EL (cell line): ENCODE measurements at regions not wholly inside any gene's neighbourhood (a gene's known extent, or its start where the extent isn't known, plus 50 kb on each side); places are given as distances from the start of the nearest gene placed in this dataset.
"Not testable (repeated sequence)": the region's sequence is repeated elsewhere in the genome, so short reads cannot be mapped to it uniquely, and the experiment has no call there.

Experiments used
- DNase-seq: peaks from one replicate; pipeline ENCODE4 v3.0.0-alpha.2; 2016

DNA sequence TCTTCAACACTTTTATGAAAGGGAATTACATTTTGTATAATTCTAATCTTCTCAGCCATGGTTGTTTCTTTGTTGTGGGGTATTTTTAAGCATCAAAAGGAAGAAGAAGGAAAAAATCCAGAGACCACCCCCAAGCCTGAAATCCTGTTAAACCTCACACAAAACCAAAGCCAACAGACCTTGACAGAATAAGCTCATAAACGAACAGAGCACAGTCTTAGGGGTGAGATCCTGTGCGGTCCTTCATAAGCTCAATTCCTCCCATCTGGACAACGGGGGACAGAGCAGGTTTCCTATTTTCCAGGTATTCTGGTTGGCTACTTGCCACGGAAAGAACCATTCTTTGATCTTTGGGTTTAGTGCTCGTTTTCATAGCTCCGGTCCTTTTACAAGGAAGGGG is 151.3 kb upstream of the SULF2 start:
- DNase-seq, result no peak

DNA sequence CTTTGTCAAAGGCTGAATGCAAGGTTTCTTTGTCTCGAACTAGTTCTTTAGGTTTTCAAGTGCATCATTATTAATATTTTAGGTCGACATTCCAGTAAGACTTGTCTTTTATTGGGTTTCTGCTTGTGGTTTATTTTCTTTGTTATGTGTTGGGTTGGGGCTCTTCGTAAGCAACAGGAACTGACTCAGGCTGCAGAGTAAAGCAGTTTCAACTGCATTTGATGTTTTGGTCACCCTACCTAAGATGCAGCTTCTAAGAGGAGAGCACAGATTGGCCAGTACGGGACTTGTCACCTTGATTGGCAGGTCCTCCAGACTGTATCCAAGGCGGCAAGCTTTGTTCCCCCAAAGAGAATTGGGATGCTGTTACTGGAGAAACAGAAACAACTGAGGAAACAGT is 149.5 kb upstream of the SULF2 start:
- no peak for DNase-seq

- DNase-seq, result no peak
Observed at GRCh38 chr20:47931443-47931842, 146.2 kb upstream of the SULF2 start.

- no peak for DNase-seq
Observed at GRCh38 chr20:47931002-47931401, 145.7 kb upstream of the SULF2 start.

DNA sequence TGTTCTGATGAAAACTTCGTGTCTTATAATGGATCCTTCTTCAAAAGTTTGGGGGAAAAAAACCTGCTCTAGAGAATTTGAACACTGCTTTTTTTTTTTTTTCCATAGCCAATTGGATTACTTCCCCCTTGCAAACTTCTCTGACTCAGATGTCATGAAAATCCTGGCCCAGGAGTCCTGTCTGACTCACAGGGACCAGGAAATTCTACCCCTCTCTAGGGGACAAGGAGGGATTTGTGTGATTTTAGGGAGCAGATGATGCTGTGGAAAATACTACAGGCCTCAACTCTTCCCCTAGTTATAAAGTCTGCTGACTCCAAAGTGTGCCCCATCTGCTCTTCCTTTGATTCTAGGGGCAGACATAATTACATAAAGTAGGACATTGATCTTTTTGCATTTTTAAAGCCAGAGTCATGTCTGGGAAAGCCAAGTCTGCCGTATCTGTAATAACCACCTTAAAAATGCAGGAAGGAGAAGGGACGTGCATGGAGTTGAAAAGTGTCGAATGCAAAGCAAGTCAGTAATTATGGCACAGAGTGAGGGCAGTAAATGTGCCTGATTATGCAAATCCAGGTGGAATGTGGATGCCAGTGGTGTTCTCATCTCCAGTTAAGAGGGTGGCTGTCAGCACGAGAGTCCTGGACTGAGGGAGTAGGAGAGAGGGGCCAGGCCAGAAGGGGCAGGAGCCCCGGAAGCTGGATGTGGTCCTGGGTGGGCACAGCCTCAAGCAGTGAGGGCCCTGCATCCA is 144.3 kb upstream of the SULF2 start:
- peak; percentile 61 for DNase-seq

DNA sequence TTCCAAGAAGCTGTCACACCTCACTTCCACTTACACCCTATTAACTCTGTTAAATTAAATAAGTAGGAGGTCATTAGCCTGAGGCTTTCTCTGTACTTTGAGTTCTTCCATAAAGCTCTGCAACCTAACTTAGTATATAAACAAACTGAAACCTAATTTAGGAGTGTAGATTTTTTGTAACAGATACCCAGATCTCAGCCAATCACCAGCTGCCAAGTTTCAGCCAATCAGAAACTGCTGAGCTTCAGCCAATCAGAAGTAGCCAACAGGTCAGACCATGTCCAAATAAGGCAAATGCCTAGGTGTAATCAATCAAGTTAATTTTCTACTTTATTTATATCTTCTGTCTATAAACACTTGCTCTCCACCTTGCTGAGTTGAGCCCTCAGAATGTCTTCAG is 142.7 kb upstream of the SULF2 start:
- DNase-seq, result no peak

- DNase-seq, result peak; percentile 40
Observed at GRCh38 chr20:47927385-47927851, 142.1 kb upstream of the SULF2 start.

DNA sequence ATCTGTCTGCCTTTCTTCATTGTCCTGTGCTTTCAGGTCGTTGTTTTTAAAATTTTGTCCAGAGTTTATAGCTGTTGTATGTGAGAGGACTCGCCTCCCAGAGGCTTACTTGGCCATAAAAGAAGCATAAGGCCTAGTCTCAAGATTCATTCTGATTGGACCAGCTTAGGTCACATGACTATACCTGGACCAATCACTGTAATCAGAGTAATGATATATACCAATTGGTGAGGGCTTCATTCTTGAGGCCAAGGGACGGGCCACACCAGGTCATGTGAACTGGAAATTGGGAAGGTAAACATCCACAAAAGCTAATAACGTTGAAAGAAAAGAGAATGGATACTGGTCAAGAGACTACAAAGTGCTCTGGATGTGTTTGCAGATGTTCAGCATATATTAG is 141.4 kb upstream of the SULF2 start:
- no peak for DNase-seq

DNA sequence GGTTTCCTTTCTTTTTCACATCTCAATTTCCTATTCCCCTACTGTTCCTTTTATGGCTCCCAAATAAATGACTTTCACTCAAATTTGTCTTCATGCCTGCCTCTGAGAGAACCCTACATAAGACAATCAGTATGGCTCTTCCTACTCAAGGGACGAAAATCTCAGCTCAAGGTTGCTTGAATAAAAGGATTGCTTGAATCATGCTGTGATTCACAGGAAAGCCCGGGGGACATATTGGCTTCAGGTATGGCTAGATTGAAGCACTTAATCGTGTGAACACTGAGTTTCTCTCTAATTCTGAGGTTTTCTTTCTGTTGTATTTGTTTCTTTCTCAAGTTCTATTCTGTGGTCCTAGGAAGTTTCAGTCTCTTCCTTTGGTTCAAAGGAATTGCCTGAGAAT is 140.3 kb upstream of the SULF2 start:
- DNase-seq, result no peak

DNA sequence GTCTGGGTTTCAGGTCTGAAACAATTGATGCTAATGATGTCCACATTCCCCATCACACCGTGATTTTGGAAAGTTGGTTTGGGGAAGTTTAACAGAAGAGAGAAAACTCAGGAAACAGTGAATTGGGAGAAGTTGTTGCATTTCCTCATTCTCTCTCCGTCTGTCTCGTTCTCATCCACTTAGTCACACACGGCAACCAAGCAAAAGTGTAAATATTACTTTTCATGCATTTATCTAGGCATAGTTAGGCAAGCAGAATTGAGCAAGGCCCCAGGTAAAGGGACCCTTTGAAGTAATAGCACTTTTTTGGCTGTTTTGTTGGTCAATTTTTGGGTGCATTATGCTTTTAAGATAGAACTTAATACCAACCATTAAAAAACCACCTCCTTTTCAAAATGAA is 137.0 kb upstream of the SULF2 start:
- DNase-seq, result no peak

DNA sequence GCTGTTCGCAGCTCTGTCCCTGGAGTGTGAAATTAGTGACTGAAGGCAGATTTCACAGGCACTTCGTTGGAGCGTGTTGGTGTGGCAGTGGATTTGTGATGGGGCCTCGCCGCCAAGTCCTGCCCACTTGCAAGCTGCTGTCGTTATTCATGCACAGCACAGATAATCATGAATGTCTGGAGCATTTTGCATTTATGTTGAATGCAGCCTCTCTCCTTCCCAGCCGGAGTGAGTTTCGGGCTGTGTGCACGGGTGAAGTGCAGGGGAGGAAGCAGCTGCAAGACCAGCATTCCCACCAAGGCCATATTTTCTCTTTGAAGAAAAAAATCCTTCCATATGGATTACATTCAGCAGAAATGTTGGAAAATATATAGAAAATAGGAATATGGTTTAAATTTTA is 136.5 kb upstream of the SULF2 start:
- DNase-seq, result not testable (repeated sequence)

GRCh38 chr20:47921408-47921807 is 136.1 kb upstream of the SULF2 start:
- DNase-seq, result no peak

GRCh38 chr20:47917549-47918070 is 132.3 kb upstream of the SULF2 start:
- no peak for DNase-seq

DNA sequence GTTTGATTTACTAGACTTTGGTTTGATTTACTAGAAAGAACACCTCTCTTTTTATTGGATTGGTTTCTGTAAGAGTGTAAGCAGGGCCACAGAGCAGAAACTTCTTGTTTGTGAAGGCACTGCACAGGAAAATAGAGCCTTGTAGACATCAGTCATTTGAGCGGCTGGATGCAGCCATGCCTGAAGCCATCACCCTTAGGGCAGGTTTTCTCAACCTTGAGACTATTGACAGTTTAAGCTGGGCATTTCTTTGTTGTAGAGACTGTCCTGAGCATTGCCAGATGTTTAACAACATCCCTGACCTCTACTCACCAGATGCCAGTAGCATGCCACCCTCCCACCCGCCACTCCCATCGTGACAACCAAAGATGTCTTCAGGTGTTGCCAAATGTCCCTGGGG is 130.2 kb upstream of the SULF2 start:
- no peak for DNase-seq

- DNase-seq, result no peak
Observed at GRCh38 chr20:47914792-47915191, 129.5 kb upstream of the SULF2 start.

- DNase-seq, result not testable (repeated sequence)
Observed at GRCh38 chr20:47912786-47913501, 127.7 kb upstream of the SULF2 start.

DNA sequence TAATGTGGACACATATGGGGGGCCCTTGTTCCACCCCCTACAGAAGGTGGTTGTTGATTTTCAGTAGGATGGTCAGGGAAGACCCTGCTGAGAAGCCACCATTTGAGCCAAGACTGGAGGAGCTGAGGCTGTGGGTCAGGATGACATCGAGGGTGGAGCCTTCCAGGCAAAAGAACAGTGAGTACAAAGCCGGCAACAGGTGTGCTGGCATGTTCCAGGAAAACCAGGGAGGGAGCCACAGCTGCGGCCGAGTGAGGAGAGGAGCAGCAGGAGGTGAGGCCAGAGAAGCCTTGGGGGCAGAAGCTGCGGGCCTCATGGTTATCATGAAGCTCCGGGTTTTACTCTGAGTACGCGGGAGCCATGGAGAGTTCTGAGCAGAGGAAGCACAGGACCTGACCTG is 126.9 kb upstream of the SULF2 start:
- DNase-seq, result not testable (repeated sequence)

DNA sequence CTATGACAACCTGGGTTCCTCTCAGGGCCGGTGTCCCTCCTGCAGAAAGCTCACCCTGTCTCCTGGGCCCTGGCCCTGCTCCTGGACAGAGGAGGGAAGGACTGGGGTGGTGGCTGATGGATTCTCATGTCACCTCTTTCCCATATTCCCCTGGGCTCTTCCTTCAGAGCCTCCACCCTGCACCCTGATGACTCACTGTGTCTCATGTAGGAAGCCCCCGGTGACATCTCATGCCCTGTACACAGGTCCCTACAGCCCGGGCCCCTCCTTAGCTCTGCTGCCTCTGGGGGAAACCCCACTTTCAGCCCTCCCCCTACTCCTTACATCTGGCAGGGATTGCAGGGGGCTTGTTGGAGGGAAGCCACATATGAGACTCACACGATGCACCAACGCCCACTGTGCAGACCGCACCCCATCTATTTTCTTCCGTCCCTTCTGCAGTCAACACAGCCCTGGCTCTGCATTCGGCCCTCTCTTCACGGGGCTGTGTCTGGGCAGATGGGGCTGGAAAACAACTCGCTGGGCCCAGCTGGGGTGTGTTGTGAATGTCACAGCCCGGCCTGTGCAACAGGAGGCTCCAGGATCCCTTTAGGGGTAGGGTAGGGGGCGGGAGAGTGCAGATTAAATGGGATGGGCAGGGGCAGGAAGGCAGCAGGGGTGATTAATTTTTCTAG is 124.6 kb upstream of the SULF2 start:
- DNase-seq, result not testable (repeated sequence)

GRCh38 chr20:47908361-47909035 is 123.2 kb upstream of the SULF2 start:
- DNase-seq, result not testable (repeated sequence)

DNA sequence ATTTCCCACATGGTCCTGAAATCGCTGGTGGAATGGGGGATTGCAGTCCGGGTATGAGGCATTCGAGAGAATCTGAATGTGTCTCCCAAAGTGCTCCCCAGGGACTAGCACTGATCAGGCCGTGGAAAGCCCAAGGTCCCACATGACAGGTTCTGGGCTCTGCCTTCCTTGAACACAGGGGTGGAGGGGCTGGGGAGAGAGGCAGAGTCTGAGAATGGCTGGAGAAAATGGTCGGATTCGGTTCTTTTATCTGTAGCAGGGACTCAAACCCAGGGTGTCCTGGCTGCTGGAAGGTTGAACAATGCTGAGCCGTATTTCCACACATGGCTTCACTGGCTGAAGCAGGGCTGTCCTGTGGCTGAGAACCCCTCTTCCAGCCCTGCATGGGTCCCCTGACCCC is 122.7 kb upstream of the SULF2 start:
- not testable (repeated sequence) for DNase-seq

- no peak for DNase-seq
Observed at GRCh38 chr20:47907031-47907675, 121.9 kb upstream of the SULF2 start.

GRCh38 chr20:47906348-47906660 is 121.0 kb upstream of the SULF2 start:
- no peak for DNase-seq
